CD4-positive, alpha-beta T cell (primary cell): ENCODE measurements at regions not wholly inside any gene's neighbourhood (a gene's known extent, or its start where the extent isn't known, plus 50 kb on each side); places are given as distances from the start of the nearest gene placed in this dataset.

ENCODE experiments used
- ATAC-seq: fragments of 200-7000 bp; cut with Tn5 transposase; one replicate; pipeline ENCODE4 v1.10.0; 2022; ENCODE audit warnings: mild to moderate bottlenecking; ENCODE audit not compliant: poor library complexity
- CTCF ChIA-PET: fragments of 350-600 bp; sonication (Branson Sonifier 250); formaldehyde crosslinking; loops from one replicate; lab custom pipeline; 2021; ENCODE audit warnings: antibody characterized with exemption, inconsistent platforms; lab: Charles Lee
- POLR2A ChIA-PET: fragments of 350-600 bp; sonication (Branson Sonifier 250); formaldehyde crosslinking; loops from one replicate; lab custom pipeline; 2021; ENCODE audit warnings: antibody characterized with exemption, inconsistent platforms; lab: Charles Lee
- DNase-seq, 14 experiments: peaks; one replicate each; pipeline ENCODE4 v3.0.0-alpha.2; 2013 to 2020; ENCODE audit warnings: mixed read lengths in 2 of 14
- H3K27ac ChIP-seq, 2 donors: one replicate each; pipeline versions ENCODE4 v1.5.1 to v1.7.0; 2013; ENCODE audit warnings: low read length in 2 of 2, low read depth in 1 of 2, mild to moderate bottlenecking in 1 of 2
- H3K27me3 ChIP-seq, 2 experiments: 1 replicate in 1 of 2; 2 replicates in 1 of 2; pipeline versions ENCODE4 v1.6.1 to v1.7.0; 2013; ENCODE audit warnings: low read length in 2 of 2, control low read depth in 1 of 2, mild to moderate bottlenecking in 1 of 2, moderate library complexity in 1 of 2; ENCODE audit not compliant: insufficient read depth in 2 of 2, control insufficient read depth in 1 of 2
- H3K36me3 ChIP-seq: one replicate; pipeline ENCODE4 v1.6.1; 2013; ENCODE audit warnings: low read length, control low read depth; ENCODE audit not compliant: insufficient read depth
- H3K4me1 ChIP-seq: one replicate; pipeline ENCODE4 v1.6.1; 2013; ENCODE audit warnings: low read length, control low read depth; ENCODE audit not compliant: insufficient read depth
- H3K4me3 ChIP-seq: one replicate; pipeline ENCODE4 v1.5.1; 2013; ENCODE audit warnings: mild to moderate bottlenecking, low read length, moderate library complexity
- H3K9me3 ChIP-seq, 2 experiments: 1 replicate in 1 of 2; 2 replicates in 1 of 2; pipeline versions ENCODE4 v1.6.1 to v1.7.0; 2013; ENCODE audit warnings: low read length in 2 of 2, mild to moderate bottlenecking in 2 of 2, control low read depth in 1 of 2, moderate library complexity in 1 of 2; ENCODE audit not compliant: control insufficient read depth in 1 of 2, insufficient read depth in 1 of 2
- H3K27ac Mint-ChIP-seq: one replicate; pipeline ENCODE4 v1.8.0; 2020; ENCODE audit warnings: mixed read lengths
- H3K27me3 Mint-ChIP-seq: one replicate; pipeline ENCODE4 v1.8.0; 2021; ENCODE audit warnings: mixed read lengths
- H3K36me3 Mint-ChIP-seq: one replicate; pipeline ENCODE4 v1.8.0; 2021; ENCODE audit warnings: low read depth, mixed read lengths
- H3K4me1 Mint-ChIP-seq: one replicate; pipeline ENCODE4 v1.8.0; 2021; ENCODE audit warnings: low read depth, mixed read lengths
- H3K4me3 Mint-ChIP-seq: one replicate; pipeline ENCODE4 v1.8.0; 2020; ENCODE audit warnings: mild to moderate bottlenecking, mixed read lengths
- H3K9me3 Mint-ChIP-seq: one replicate; pipeline ENCODE4 v1.8.0; 2020; ENCODE audit warnings: mixed read lengths
- intact Hi-C, 2 experiments: fragments of 100-400 bp; cut with DNase I in 1 of 2; cut with micrococcal nuclease in 1 of 2; formaldehyde crosslinking; loops; one replicate each; pipeline versions ENCODE4 v1.15.1 to v1.9.0; 2023 to 2025; cut with DNase I, micrococcal nuclease
- TF ChIP-seq, protein P1 (sequence below): fragments of 200-600 bp; IDR thresholded peaks from one replicate; pipeline ENCODE4 v1.8.0; 2022; ENCODE audit warnings: antibody characterized with exemption, mild to moderate bottlenecking

DNA sequence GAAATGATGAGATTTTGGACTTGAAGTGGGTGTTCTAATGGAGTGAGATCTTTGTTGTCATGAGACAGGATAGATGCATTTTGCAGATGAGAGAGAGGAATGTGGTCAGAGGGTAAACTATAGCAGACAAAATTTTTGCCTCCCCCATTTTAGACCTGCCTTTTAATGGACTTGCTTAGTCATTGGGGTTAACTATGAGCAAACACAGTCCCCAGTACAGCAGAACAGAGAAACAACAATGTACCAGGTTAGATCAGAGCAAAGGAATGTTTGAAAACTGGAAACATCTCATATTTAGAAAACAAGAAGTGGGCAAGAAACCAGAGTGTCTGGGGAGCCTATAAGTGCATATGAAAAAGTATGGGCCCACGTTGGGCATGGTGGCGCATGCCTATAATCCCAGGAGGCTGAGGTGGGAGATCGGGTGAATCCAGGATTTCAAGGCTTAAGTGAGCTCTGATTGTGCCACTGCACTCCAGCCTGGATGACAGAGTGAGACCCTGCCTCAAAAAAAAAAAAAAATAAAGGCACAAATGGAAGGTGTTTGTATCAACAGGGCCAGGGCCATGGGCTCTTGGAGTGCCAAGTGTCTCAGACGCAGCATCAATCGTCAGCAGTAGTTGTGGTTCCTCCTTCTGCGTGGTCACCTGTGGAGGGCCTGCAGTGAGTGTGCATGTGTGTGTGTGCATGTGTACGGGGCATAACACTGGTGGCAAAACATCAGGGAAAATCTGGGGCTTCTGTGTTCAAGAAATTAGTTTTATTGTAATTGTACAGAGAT, 214.4 kb upstream of the S1PR3 start:
- Mint-ChIP-seq H3K27me3 (peaks cover 43% of the 10 kb centered on the region), H3K36me3 (no peaks in the 10 kb centered on the region), H3K4me1 (peaks cover 6% of the 10 kb centered on the region), H3K9me3 (no peaks in the 10 kb centered on the region), H3K4me3 (no peak overlapping the region), H3K27ac (no peak overlapping the region)
- TF ChIP-seq, protein P1, sequence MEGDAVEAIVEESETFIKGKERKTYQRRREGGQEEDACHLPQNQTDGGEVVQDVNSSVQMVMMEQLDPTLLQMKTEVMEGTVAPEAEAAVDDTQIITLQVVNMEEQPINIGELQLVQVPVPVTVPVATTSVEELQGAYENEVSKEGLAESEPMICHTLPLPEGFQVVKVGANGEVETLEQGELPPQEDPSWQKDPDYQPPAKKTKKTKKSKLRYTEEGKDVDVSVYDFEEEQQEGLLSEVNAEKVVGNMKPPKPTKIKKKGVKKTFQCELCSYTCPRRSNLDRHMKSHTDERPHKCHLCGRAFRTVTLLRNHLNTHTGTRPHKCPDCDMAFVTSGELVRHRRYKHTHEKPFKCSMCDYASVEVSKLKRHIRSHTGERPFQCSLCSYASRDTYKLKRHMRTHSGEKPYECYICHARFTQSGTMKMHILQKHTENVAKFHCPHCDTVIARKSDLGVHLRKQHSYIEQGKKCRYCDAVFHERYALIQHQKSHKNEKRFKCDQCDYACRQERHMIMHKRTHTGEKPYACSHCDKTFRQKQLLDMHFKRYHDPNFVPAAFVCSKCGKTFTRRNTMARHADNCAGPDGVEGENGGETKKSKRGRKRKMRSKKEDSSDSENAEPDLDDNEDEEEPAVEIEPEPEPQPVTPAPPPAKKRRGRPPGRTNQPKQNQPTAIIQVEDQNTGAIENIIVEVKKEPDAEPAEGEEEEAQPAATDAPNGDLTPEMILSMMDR, result no peak
- intact Hi-C loops, result no loop called here
- peaks cover 0 to 3% of the 10 kb centered on the region in 2 experiments for H3K27me3 ChIP-seq
- no peaks in the 10 kb centered on the region for H3K36me3 ChIP-seq
- H3K27ac ChIP-seq, result no peak overlapping the region
- no peak overlapping the region for H3K4me3 ChIP-seq
- no peaks in the 10 kb centered on the region for H3K9me3 ChIP-seq
- DNase-seq, result no peak
- ChIA-PET POLR2A (no interaction called here), CTCF (no interaction called here)
- peaks cover 5% of the 10 kb centered on the region for H3K4me1 ChIP-seq
- no peak for ATAC-seq

DNA sequence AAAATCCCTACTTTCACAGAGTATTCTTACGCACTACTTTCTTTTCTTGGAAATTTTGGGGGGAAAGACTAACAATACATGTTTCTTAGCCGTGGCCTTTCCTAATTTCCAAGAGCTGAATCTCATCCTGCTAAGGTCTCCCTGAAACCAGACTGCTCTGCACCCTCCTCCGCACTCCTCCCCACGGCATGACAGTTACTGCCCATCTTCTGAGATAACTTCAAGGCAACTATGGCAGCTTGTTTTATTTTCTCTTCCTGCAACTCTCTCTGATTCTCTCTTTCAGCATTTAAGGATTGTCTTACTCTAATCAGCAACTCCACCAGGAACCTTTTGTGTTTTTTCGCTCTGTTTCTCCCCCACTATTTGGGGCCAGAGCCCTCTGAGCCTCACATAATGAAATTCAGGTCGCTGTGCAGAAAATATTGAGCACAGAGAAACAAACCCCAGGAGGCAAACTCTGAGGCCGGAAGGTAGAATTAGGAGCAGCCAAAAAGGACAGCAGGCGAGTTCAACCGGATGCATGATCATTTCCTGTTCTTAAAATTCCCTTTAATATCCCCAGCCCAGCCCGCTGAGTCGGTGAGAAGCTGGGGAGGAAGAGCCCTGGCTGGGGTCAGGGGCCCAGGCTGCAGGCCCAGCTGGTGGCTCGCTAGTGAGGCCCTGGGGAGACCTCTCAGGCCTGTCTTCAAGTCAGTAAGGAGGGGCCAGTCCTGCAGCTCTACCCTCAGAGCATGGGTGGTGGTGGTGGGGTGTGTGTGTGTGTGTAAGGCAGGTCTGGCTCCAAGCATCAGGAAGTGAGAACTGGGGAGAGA, 213.6 kb upstream of the S1PR3 start:
- DNase-seq (peak in 2 of 14 experiments; percentile 13 to 17), ATAC-seq (no peak)
- Mint-ChIP-seq H3K27ac (no peak overlapping the region), H3K27me3 (peaks cover 41% of the 10 kb centered on the region), H3K4me1 (peaks cover 6% of the 10 kb centered on the region), H3K36me3 (no peaks in the 10 kb centered on the region), H3K9me3 (no peaks in the 10 kb centered on the region), H3K4me3 (no peak overlapping the region)
- Histone ChIP-seq H3K4me1 (peaks cover 5% of the 10 kb centered on the region), H3K36me3 (no peaks in the 10 kb centered on the region), H3K9me3 (no peaks in the 10 kb centered on the region), H3K27me3 (peaks cover 0 to 3% of the 10 kb centered on the region in 2 experiments), H3K4me3 (no peak overlapping the region), H3K27ac (no peak overlapping the region)
- ChIA-PET CTCF (no interaction called here), POLR2A (no interaction called here)
- TF ChIP-seq, protein P1, result no peak
- intact Hi-C loops, result no loop called here

- peaks cover 18% of the 10 kb centered on the region for H3K27me3 Mint-ChIP-seq
- intact Hi-C loops, result no loop called here
- Histone ChIP-seq H3K36me3 (no peaks in the 10 kb centered on the region), H3K27me3 (peaks cover 3 to 7% of the 10 kb centered on the region in 2 experiments), H3K9me3 (peaks cover 0 to 5% of the 10 kb centered on the region in 2 experiments), H3K4me3 (no peak overlapping the region), H3K4me1 (peaks cover 5% of the 10 kb centered on the region), H3K27ac (no peak overlapping the region)
- DNase-seq (no peak), ATAC-seq (no peak)
- TF ChIP-seq, protein P1, result no peak
- no peaks in the 10 kb centered on the region for H3K36me3 Mint-ChIP-seq
- no peak overlapping the region for H3K27ac Mint-ChIP-seq
- H3K4me3 Mint-ChIP-seq, result no peak overlapping the region
- POLR2A ChIA-PET, result no interaction called here
- CTCF ChIA-PET, result no interaction called here
- H3K4me1 Mint-ChIP-seq, result peaks cover 6% of the 10 kb centered on the region
- H3K9me3 Mint-ChIP-seq, result no peaks in the 10 kb centered on the region
Measured at GRCh38 chr9:88781628-88782391, 209.5 kb upstream of the S1PR3 start.
